ENCODE measurements at regions not wholly inside any gene's neighbourhood (a gene's known extent, or its start where the extent isn't known, plus 50 kb on each side); places are given as distances from the start of the nearest gene placed in this dataset.

DNA sequence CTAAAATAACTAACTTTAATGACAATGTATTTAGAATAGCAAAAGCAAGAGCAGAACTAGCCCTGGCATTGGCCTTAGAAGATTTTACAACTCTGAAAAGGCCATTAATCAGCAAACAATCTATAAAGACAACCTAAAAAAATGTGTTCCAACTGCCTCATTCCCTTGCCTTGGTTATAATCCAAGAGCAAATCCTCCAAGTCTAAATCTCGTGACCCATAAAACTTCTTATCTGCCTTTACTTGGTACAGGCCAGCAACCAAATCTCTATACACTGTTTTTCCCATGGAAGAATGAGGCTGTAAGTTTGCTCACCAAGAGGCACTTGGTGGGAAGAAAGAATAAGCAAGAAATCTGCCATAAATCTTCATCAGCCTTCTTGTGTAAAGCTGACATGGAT is 175.3 kb upstream of the MID1 start:
- no peak for DNase-seq
- in situ Hi-C loops (cut with MboI; ENCODE audit: low pct_unique_long_range_greater_than_20kb, low sequenced_read_pairs) = no loop called here

GRCh38 chrX:10797466-10797865 is 177.1 kb upstream of the MID1 start:
- DNase-seq = no peak
- in situ Hi-C loops (cut with MboI; ENCODE audit: low pct_unique_long_range_greater_than_20kb, low sequenced_read_pairs) = no loop called here

DNA sequence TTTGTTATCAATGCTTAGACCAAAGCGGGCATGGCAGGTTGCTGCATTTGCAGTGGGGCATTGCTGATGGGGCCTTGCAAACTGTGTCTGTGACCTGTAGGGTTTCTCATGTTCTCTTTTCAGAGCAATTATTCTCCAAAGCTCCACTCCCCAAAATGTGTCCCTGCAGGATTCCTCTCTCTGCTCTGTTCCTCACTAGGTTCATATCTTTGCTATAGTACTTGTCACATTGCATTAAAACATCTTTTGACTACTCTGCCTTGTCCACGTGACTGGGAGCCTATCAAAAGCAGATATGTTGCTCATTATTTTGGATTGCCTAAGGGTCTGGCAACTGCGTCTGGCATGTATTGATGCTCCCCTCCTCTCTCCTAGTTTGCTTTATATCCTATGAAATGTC is 177.7 kb upstream of the MID1 start:
- no peak for DNase-seq
- in situ Hi-C loops (cut with MboI; ENCODE audit: low pct_unique_long_range_greater_than_20kb, low sequenced_read_pairs) = no loop called here

DNA sequence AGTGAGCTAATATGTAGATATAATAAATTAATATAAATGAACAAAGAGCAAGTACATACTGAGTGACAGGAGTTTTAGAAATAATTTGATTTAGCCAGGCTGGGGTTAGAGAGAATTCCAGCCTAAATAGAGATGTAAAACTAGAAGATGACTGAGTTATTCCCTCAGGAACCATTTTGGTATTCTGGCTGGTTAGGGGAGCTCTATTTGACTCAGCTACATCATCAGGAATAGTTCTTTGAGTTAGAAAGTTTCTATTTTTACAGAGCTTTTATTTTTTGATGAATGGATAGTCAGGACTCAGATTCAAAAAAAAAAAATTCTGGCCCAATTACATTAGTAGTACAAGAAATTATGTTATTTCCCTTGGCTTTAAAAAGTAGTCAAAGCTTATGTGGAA is 180.4 kb upstream of the MID1 start:
- in situ Hi-C loops (cut with MboI; ENCODE audit: low pct_unique_long_range_greater_than_20kb, low sequenced_read_pairs) = no loop called here

DNA sequence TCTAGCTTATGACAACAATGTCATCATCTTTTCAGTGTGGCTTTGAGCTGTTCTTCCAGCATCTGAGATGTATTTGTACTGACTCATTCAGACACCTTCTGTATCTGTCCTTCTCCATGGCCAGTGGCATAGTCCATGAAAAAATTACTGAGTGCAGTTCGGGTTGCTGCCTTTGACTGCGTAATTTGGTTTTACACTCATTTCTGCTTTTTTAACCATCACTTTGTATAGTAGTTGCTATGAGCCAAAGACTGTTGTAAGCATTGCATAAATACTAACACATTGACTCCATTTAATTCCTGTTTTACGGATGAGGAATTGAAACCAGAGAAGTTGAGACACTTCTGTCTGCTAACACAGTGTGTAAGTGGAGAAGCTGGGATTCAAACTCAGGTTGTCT is 190.7 kb upstream of the MID1 start:
- DNase-seq = no peak
- in situ Hi-C loops (cut with MboI; ENCODE audit: low pct_unique_long_range_greater_than_20kb, low sequenced_read_pairs) = no loop called here

More for the DNA sequence above, 180.4 kb upstream of the MID1 start:
- no peak for DNase-seq

DNA sequence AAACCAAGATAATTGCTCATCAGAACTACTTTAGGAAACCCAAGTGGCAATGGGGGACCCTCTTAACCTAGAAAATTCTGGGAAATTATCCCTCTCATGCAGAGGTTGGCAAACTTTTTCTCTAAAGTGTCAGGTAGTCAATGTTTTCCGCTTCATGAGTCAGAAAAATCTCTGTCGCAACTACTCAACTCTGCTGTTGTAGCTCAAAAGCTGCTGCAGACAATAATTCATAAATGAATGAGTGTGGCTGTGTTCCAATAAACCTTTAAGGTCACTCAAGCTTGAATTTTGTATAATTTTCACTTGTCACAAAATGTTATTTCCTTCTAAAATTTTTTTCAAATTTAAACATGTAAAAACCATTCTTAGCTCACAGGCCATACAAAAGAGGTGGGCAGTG is 193.4 kb upstream of the MID1 start:
- in situ Hi-C loops (cut with MboI; ENCODE audit: low pct_unique_long_range_greater_than_20kb, low sequenced_read_pairs) = no loop called here
- no peak for DNase-seq

DNA sequence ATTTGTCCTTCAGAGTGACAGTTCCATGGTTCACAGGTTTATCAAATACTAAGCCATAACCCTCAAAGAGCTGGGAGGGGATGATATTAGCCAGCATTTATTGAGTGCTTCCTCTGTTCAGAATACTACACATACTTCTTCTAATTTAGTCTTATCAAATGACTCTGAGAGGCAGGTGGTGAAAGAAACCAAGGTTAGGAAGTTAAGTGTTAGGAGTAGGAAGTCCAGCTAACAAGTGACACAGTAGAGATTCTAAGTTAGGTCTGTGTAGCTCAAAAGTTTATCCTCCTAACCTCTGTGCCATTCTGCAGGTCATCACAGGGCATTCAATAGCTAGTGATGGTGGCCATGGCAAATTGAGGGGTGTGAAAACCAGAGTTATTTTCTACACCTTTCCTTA is 198.3 kb upstream of the MID1 start:
- in situ Hi-C loops (cut with MboI; ENCODE audit: low pct_unique_long_range_greater_than_20kb, low sequenced_read_pairs) = no loop called here
- no peak for DNase-seq

DNA sequence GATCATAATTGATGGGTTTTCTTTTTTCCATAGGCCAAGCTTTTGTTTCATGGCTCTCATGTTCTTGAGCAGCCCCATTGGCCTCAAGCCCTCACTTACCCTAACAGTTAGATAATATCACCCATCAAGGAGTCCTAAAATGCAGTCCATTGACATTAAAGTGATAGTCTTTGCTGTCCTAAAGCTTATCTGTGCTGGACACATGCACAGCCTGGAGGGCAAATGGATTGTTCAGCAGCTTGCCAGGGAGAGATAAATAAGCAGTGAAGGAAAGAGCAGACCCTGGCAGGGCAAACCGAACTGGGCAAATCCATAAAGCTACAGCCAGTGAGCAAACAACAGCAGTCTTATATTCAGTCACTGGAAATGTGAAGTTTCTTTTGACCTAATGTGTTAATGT is 199.6 kb upstream of the MID1 start:
- in situ Hi-C loops (cut with MboI; ENCODE audit: low pct_unique_long_range_greater_than_20kb, low sequenced_read_pairs) = no loop called here
- DNase-seq = no peak

GRCh38 chrX:10821293-10821692 is 200.9 kb upstream of the MID1 start:
- DNase-seq = no peak
- in situ Hi-C loops (cut with MboI; ENCODE audit: low pct_unique_long_range_greater_than_20kb, low sequenced_read_pairs) = no loop called here

DNA sequence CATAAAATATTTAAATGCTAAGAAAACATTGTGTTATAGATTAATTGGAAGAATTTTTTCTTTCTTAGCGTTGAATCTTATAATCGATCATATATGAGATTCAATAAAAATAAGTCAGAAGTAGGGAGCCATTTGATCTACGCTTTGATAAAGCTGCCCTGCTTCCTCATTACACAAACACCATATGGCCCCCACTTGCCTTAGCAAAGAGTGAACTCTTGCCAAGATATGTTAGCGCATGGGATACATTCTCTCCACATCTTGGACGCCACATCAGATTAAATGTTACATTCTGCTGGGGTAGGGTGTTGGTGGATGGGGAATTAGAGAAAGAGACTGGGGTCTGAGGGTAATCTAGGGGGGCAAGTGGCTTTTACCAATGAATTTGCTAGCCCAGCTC is 207.7 kb upstream of the MID1 start:
- no peak for DNase-seq
- in situ Hi-C loops (cut with MboI; ENCODE audit: low pct_unique_long_range_greater_than_20kb, low sequenced_read_pairs) = no loop called here

GRCh38 chrX:10828640-10829039 is 208.3 kb upstream of the MID1 start:
- DNase-seq = no peak
- in situ Hi-C loops (cut with MboI; ENCODE audit: low pct_unique_long_range_greater_than_20kb, low sequenced_read_pairs) = no loop called here

DNA sequence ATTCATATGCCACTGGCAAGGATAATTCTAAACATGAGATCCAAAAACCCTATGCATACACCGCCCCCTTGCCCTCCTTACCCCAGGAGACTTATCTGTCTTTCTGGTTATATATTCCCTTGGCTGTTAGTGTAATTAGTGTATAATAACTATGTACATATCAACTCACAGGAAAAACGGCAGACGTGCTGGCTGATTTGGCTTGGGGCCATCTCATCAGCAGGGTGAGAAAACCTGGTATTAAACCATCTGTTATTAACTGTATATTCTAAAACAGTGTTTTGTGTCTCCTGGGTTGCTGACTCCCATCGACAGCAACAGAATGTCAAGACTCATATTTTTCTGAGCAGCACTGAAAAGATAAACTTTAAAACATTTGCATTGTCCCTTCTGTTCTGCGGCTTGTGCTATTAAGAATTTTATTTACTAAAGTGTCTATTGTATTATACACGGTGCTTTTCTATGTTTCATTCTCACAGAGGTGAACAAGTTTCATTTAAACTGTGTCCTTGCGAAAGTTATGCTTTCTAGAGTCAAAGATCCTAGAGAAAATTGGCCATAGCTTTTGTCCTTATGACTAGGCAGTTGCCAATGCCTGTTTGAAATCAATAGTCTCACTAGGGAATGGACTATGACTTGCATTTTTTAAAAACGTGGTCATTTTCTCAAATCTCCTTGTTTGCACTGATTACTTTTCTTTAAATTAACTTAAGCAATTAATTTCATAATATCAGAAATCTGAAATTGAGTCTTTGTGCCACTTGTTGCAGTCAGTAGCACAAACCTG is 211.5 kb upstream of the MID1 start:
- no peak for DNase-seq
- in situ Hi-C loops (cut with MboI; ENCODE audit: low pct_unique_long_range_greater_than_20kb, low sequenced_read_pairs) = no loop called here

GRCh38 chrX:10833299-10834169 is 213.1 kb upstream of the MID1 start:
- in situ Hi-C loops (cut with MboI; ENCODE audit: low pct_unique_long_range_greater_than_20kb, low sequenced_read_pairs) = no loop called here
- DNase-seq = no peak

DNA sequence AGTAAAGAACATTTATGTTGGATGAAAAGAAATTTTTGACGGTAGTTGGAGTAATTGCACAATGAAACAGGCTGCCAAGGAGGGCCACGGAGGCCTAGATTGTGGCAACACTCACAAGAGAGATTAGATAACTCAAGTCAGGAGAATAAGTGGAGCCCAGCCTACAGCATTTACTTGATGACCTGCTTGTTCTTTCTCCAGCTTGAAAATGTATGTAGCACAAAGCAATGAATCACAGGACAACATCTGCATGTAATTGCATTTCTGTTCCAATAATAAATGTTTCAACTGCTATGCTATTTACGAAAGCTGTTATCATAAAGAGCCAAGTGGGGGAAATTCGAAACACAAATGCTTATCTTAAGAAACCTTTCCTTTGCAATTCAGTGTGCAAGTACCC is 221.2 kb upstream of the MID1 start:
- in situ Hi-C loops (cut with MboI; ENCODE audit: low pct_unique_long_range_greater_than_20kb, low sequenced_read_pairs) = no loop called here
- no peak for DNase-seq

GRCh38 chrX:10842646-10843045 is 222.3 kb upstream of the MID1 start:
- in situ Hi-C loops (cut with MboI; ENCODE audit: low pct_unique_long_range_greater_than_20kb, low sequenced_read_pairs) = no loop called here
- DNase-seq = no peak

DNA sequence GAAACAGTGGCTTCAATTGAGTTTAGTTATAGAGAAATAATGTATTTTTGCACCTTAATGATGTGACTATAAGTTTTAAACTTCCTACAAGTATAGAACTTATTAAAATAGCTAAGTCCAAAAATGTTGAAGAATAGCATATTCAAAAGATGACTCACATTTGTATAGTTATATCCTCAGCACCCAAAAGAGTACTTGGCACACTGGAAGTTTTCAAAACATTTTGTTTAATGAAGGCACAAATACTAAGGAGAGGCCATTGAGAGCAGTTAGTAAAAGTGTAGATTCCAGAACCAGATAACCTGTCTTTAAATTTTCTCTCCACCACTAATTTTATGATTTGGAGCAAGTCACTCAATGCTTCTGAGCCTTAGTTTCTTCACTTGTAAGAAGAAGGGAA is 226.9 kb upstream of the MID1 start:
- in situ Hi-C loops (cut with MboI; ENCODE audit: low pct_unique_long_range_greater_than_20kb, low sequenced_read_pairs) = no loop called here
- DNase-seq = no peak

GRCh38 chrX:10851809-10852208 is 231.4 kb upstream of the MID1 start:
- in situ Hi-C loops (cut with MboI; ENCODE audit: low pct_unique_long_range_greater_than_20kb, low sequenced_read_pairs) = no loop called here
- no peak for DNase-seq

GRCh38 chrX:10854594-10854993 is 234.2 kb upstream of the MID1 start:
- no peak for DNase-seq
- in situ Hi-C loops (cut with MboI; ENCODE audit: low pct_unique_long_range_greater_than_20kb, low sequenced_read_pairs) = no loop called here

GRCh38 chrX:10855845-10856244 is 235.5 kb upstream of the MID1 start:
- DNase-seq = no peak
- in situ Hi-C loops (cut with MboI; ENCODE audit: low pct_unique_long_range_greater_than_20kb, low sequenced_read_pairs) = no loop called here

GRCh38 chrX:10856797-10857196 is 236.4 kb upstream of the MID1 start:
- in situ Hi-C loops (cut with MboI; ENCODE audit: low pct_unique_long_range_greater_than_20kb, low sequenced_read_pairs) = no loop called here
- no peak for DNase-seq

DNA sequence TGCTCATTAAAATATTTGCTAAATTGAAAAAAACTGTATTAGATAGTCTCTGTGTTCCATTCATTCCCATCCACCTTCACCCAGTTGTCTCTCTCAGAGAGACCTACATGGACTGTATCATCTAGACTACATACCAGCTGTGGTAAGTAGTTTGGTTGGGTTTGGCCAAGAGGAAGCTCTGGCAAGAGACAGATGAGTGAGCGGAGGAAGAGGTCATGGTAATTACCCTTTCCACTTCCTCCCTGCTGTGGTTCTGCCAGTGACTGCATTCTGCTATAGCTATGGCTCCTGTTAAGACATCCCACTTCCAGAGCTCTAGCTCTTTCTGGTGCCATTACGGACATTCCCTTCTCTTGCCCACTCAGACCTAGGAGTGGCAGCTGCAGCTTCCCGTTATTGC is 239.0 kb upstream of the MID1 start:
- in situ Hi-C loops (cut with MboI; ENCODE audit: low pct_unique_long_range_greater_than_20kb, low sequenced_read_pairs) = no loop called here
- DNase-seq = peak; percentile 4

Data from KBM-7 (cell line).